Activated naive CD4-positive, alpha-beta T cell treated with anti-CD3 and anti-CD28 coated beads for 36 hours (primary cell): ENCODE measurements at regions not wholly inside any gene's neighbourhood (a gene's known extent, or its start where the extent isn't known, plus 50 kb on each side); places are given as distances from the start of the nearest gene placed in this dataset.
"Not testable (repeated sequence)": the region's sequence is repeated elsewhere in the genome, so short reads cannot be mapped to it uniquely, and the experiment has no call there.

Experiments used
- CTCF ChIA-PET: fragments of 350-600 bp; sonication (Branson Sonifier 250); formaldehyde crosslinking; loops from one replicate; lab custom pipeline; 2021; ENCODE audit warnings: antibody characterized with exemption; lab: Charles Lee
- DNase-seq: peaks from one replicate; pipeline ENCODE4 v3.0.0-alpha.2; 2020
- H3K27ac Mint-ChIP-seq: one replicate; pipeline ENCODE4 v1.8.0; 2021; ENCODE audit warnings: mild to moderate bottlenecking, mixed read lengths
- H3K27me3 Mint-ChIP-seq: one replicate; pipeline ENCODE4 v1.8.0; 2021; ENCODE audit warnings: low read depth, mixed read lengths
- H3K36me3 Mint-ChIP-seq: one replicate; pipeline ENCODE4 v1.8.0; 2021; ENCODE audit warnings: low read depth, mixed read lengths
- H3K4me1 Mint-ChIP-seq: one replicate; pipeline ENCODE4 v1.8.0; 2021; ENCODE audit warnings: low read depth, mixed read lengths
- H3K4me3 Mint-ChIP-seq: one replicate; pipeline ENCODE4 v1.8.0; 2021; ENCODE audit warnings: mild to moderate bottlenecking, moderate library complexity, mixed read lengths
- H3K9me3 Mint-ChIP-seq: one replicate; pipeline ENCODE4 v1.8.0; 2021; ENCODE audit warnings: mixed read lengths
- intact Hi-C: fragments of 100-400 bp; cut with micrococcal nuclease; formaldehyde crosslinking; loops from one replicate; pipeline ENCODE4 v1.15.1; 2023

- intact Hi-C loops = no loop called here
- no peak for DNase-seq
- CTCF ChIA-PET = interaction anchor here (0.6 to 2.0 kb wide), 2 partner anchors 27 to 44 kb away, joined by 3 to 4 read pairs; no protein-coding TSS in a partner anchor
- Mint-ChIP-seq H3K27me3 (no peaks in the 10 kb centered on the region), H3K27ac (no peak overlapping the region), H3K9me3 (peaks cover 4% of the 10 kb centered on the region), H3K36me3 (peaks cover 1% of the 10 kb centered on the region), H3K4me3 (no peak overlapping the region), H3K4me1 (peaks cover 4% of the 10 kb centered on the region)
Measured at GRCh38 chr2:63742580-63742976, 99.1 kb upstream of the UGP2 start.

GRCh38 chr2:63743170-63743981 is 98.3 kb upstream of the UGP2 start:
- intact Hi-C loops = no loop called here
- peaks cover 1% of the 10 kb centered on the region for H3K36me3 Mint-ChIP-seq
- no peak overlapping the region for H3K4me3 Mint-ChIP-seq
- H3K9me3 Mint-ChIP-seq = peaks cover 4% of the 10 kb centered on the region
- no peak for DNase-seq
- CTCF ChIA-PET = interaction anchor here (2.0 kb wide), 1 partner anchor 44 kb away, joined by 4 read pairs; no protein-coding TSS in a partner anchor
- no peaks in the 10 kb centered on the region for H3K4me1 Mint-ChIP-seq
- H3K27ac Mint-ChIP-seq = no peak overlapping the region
- no peaks in the 10 kb centered on the region for H3K27me3 Mint-ChIP-seq

GRCh38 chr2:63743982-63744966 is 97.4 kb upstream of the UGP2 start:
- Mint-ChIP-seq H3K4me3 (no peak overlapping the region), H3K9me3 (peaks cover 4% of the 10 kb centered on the region), H3K27ac (no peak overlapping the region), H3K27me3 (peaks cover 6% of the 10 kb centered on the region), H3K4me1 (no peaks in the 10 kb centered on the region), H3K36me3 (peaks cover 1% of the 10 kb centered on the region)
- CTCF ChIA-PET = interaction anchor here (2.0 kb wide), 1 partner anchor 45 kb away, joined by 4 read pairs; no protein-coding TSS in a partner anchor
- intact Hi-C loops = no loop called here
- no peak for DNase-seq

DNA sequence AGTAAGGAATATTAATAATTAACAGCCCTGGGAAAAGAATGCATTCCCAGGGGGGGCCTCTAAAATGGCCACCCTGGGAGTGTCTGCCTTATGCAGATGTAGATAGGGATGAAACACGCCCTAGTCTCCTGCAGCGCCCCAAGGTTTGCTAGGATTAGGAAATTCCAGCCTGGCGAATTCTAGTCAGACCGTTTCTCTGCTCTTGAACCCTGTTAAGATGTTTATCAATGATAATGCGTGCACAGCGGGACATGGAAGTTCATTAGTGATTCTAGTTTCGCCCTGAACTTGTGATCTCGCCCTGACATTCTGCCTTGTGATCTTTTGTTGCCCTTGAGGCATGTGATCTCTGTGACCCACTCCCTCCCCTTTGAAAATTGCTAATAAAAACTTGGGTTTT is 95.1 kb upstream of the UGP2 start:
- DNase-seq, H3K9me3 Mint-ChIP-seq, H3K36me3 Mint-ChIP-seq, H3K27ac Mint-ChIP-seq, CTCF ChIA-PET, intact Hi-C loops, H3K4me1 Mint-ChIP-seq, H3K4me3 Mint-ChIP-seq: not testable (repeated sequence)
- peaks cover 12% of the 10 kb centered on the region for H3K27me3 Mint-ChIP-seq

GRCh38 chr2:63751901-63752300 is 89.8 kb upstream of the UGP2 start:
- peaks cover 1% of the 10 kb centered on the region for H3K36me3 Mint-ChIP-seq
- peaks cover under 1% of the 10 kb centered on the region for H3K9me3 Mint-ChIP-seq
- no peak overlapping the region for H3K4me3 Mint-ChIP-seq
- CTCF ChIA-PET = interaction anchor here (0.6 kb wide), 2 partner anchors 147 to 1354 kb away, joined by 3 to 4 read pairs; no protein-coding TSS in a partner anchor
- no peak overlapping the region for H3K27ac Mint-ChIP-seq
- DNase-seq = no peak
- H3K4me1 Mint-ChIP-seq = no peaks in the 10 kb centered on the region
- H3K27me3 Mint-ChIP-seq = peaks cover 13% of the 10 kb centered on the region
- intact Hi-C loops = no loop called here

GRCh38 chr2:63755216-63755615 is 86.5 kb upstream of the UGP2 start:
- Mint-ChIP-seq H3K9me3 (no peaks in the 10 kb centered on the region), H3K4me1 (no peaks in the 10 kb centered on the region), H3K27ac (no peak overlapping the region), H3K4me3 (no peak overlapping the region), H3K36me3 (no peaks in the 10 kb centered on the region), H3K27me3 (peaks cover 4% of the 10 kb centered on the region)
- intact Hi-C loops = no loop called here
- DNase-seq = no peak
- CTCF ChIA-PET = no interaction called here

- no peaks in the 10 kb centered on the region for H3K36me3 Mint-ChIP-seq
- H3K27ac Mint-ChIP-seq = no peak overlapping the region
- H3K4me1 Mint-ChIP-seq = no peaks in the 10 kb centered on the region
- H3K9me3 Mint-ChIP-seq = no peaks in the 10 kb centered on the region
- CTCF ChIA-PET = no interaction called here
- H3K4me3 Mint-ChIP-seq = no peak overlapping the region
- H3K27me3 Mint-ChIP-seq = peaks cover 4% of the 10 kb centered on the region
- intact Hi-C loops = no loop called here
- no peak for DNase-seq
Measured at GRCh38 chr2:63755965-63756364, 85.7 kb upstream of the UGP2 start.

- H3K9me3 Mint-ChIP-seq = peaks cover 6% of the 10 kb centered on the region
- CTCF ChIA-PET = no interaction called here
- intact Hi-C loops = no loop called here
Measured at GRCh38 chr2:63763391-63763941, 78.2 kb upstream of the UGP2 start.

GRCh38 chr2:63764630-63765029 is 77.1 kb upstream of the UGP2 start:
- Mint-ChIP-seq H3K9me3 (peaks cover 6% of the 10 kb centered on the region), H3K27me3 (no peaks in the 10 kb centered on the region), H3K27ac (no peak overlapping the region), H3K4me1 (no peaks in the 10 kb centered on the region), H3K36me3 (no peaks in the 10 kb centered on the region), H3K4me3 (no peak overlapping the region)
- DNase-seq = no peak
- CTCF ChIA-PET = no interaction called here
- intact Hi-C loops = no loop called here

More at GRCh38 chr2:63763391-63763941, 78.2 kb upstream of the UGP2 start:
- Mint-ChIP-seq H3K4me3 (no peak overlapping the region), H3K27me3 (no peaks in the 10 kb centered on the region), H3K4me1 (no peaks in the 10 kb centered on the region), H3K36me3 (no peaks in the 10 kb centered on the region), H3K27ac (no peak overlapping the region)
- no peak for DNase-seq

DNA sequence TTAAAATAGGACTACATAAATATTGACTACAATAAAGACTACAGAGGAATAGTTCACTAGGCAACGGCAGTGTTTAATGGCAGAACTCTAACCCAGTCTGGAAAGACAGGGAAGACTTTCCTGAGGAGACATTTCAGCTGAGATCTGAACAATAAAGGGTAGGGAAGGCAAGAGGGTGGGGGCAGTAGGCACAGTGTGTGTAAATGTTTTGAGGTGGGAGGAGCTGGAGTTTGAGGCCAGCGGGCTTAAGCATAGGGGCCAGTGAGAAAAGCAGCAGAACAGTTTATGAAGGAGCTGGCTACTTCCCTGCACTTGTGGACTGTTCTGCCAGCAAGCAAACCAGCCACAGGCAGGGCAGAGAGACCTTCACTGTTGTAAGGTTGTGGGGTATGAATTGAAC is 76.6 kb upstream of the UGP2 start:
- CTCF ChIA-PET = no interaction called here
- no peak for DNase-seq
- H3K9me3 Mint-ChIP-seq = peaks cover 6% of the 10 kb centered on the region
- no peaks in the 10 kb centered on the region for H3K4me1 Mint-ChIP-seq
- intact Hi-C loops = no loop called here
- H3K4me3 Mint-ChIP-seq = no peak overlapping the region
- no peaks in the 10 kb centered on the region for H3K27me3 Mint-ChIP-seq
- no peak overlapping the region for H3K27ac Mint-ChIP-seq
- no peaks in the 10 kb centered on the region for H3K36me3 Mint-ChIP-seq

DNA sequence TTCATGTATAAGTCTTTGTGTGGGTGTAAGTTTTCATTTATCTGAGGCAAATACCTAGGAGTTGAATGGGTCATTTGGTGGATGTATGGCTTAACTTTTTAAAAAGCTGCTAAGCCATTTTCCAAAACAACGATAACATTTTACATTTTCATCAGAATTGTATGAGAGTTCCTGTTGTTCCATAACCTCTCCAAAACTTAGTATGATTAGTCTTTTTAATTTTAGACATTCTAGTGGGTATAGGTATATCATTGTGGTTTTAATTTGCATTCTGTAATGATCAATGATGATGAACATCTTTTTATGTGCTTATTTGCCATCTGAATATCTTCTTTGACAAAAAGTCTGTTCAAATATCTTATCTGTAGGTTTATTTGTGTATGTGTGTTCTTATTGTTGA is 74.4 kb upstream of the UGP2 start:
- CTCF ChIA-PET = no interaction called here
- Mint-ChIP-seq H3K27me3 (no peaks in the 10 kb centered on the region), H3K36me3 (no peaks in the 10 kb centered on the region), H3K4me1 (no peaks in the 10 kb centered on the region), H3K27ac (no peak overlapping the region), H3K4me3 (no peak overlapping the region), H3K9me3 (peaks cover 6% of the 10 kb centered on the region)
- DNase-seq = no peak
- intact Hi-C loops = no loop called here

- DNase-seq = no peak
- H3K4me1 Mint-ChIP-seq = no peaks in the 10 kb centered on the region
- peaks cover 6% of the 10 kb centered on the region for H3K9me3 Mint-ChIP-seq
- intact Hi-C loops = no loop called here
- no peaks in the 10 kb centered on the region for H3K27me3 Mint-ChIP-seq
- no peak overlapping the region for H3K4me3 Mint-ChIP-seq
- H3K27ac Mint-ChIP-seq = no peak overlapping the region
- CTCF ChIA-PET = no interaction called here
- no peaks in the 10 kb centered on the region for H3K36me3 Mint-ChIP-seq
Measured at GRCh38 chr2:63768051-63768450, 73.6 kb upstream of the UGP2 start.
